ENCODE measurements at regions not wholly inside any gene's neighbourhood (a gene's known extent, or its start where the extent isn't known, plus 50 kb on each side); places are given as distances from the start of the nearest gene placed in this dataset.

- DNase-seq, result no peak
These were observed 124.4 kb downstream of the FBXO15 start for GRCh38 chr18:74023220-74023619.

GRCh38 chr18:74019864-74020263 is 127.8 kb downstream of the FBXO15 start:
- no peak for DNase-seq

DNA sequence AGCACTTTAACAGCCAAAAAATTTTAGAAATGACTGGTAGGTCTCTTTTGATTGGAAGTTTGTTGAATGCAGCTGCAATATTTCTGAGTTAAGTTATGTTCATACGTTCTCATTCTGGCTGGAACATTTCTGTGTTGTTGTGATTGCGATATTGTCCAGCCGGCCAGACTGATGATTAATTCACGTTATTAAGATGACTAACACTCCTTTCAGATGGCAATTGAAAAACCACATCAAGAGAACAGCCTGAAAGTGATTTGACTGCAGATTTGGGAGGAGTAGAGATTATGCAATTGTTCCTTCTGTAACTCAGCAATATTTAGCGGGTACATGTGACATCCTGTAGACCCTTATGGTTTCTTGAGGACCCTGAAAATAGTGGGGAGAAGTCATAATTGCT is 133.7 kb downstream of the FBXO15 start:
- peak; percentile 1 for DNase-seq

- DNase-seq, result no peak
These were observed 134.5 kb downstream of the FBXO15 start for GRCh38 chr18:74012954-74013630.

DNA sequence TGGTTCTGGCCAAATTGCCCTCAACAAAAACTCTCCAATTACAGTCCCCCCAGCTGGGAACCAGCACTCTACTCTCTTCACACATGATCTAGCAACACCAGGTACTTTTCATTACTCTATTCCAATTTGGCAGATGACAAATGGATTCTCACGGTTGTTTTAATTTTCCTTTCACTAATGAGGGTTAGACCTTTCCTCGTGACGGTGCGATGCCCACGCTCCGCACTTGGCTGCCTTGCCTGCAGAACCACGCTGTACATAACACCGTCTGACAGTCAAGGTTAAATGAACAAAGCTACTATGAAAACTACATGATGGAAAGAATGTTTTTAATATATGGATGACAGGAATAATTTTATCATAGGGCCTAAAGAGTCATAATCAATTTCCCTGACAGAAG is 141.5 kb downstream of the FBXO15 start:
- DNase-seq, result no peak

- DNase-seq, result no peak
These were observed 142.1 kb downstream of the FBXO15 start for GRCh38 chr18:74005320-74006109.

- no peak for DNase-seq
These were observed 155.2 kb downstream of the FBXO15 start for GRCh38 chr18:73992242-73993022.

GRCh38 chr18:73991570-73991969 is 156.1 kb downstream of the FBXO15 start:
- DNase-seq, result no peak

- DNase-seq, result peak; percentile 63
These were observed 157.4 kb downstream of the FBXO15 start for GRCh38 chr18:73990258-73990657.

DNA sequence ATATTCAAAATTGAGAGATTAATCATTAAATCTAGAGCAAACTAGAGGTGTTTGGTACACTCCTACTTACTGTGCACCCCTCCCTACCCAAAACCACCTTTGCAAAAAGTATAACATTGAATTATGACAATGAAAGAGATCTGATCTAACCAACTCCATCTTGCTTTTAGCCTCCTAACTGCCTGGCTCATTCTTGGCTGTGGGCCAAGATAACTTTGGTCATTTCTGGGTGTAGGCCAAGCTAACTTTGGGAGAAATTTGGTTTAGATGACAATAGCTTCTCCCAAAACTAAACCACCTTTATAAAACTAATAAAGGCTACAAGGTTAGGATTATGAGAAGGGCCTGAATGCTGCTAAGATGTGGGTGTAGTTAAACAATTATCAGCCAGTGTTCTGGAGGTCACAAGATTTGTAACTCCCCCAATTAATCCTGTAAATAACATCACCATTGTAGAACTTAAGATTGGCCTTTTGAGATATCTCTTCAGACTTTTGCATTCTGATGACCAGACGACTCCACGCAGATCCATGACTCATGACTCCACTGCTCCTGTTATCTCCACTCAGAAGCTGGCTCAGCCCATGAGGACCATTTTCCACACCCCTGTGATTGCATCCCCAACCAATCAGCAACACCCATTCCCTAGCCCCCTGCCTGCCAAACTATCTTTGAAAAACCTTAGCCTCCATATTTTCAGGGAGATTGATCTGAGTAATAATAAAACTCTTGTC is 160.2 kb downstream of the FBXO15 start:
- no peak for DNase-seq

DNA sequence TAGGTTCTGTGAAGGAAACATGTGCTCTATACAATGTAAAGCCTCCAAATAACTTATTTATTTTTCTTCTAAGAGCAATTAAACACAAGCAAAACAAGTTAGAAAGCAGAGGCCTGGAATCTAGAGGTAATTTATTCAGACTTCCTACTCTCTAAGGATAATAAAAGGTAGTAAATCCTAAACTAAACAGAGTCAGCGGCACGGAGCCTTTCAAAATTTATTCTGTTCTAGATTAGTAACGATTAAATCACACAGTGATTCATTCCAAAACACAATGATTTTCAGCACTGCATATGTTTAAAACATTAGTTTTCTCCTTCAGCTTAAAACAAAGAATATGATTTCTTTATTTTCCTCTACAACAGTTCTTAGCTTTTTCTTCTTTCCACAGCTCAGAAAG is 160.9 kb downstream of the FBXO15 start:
- DNase-seq, result no peak

- DNase-seq, result no peak
These were observed 161.6 kb downstream of the FBXO15 start for GRCh38 chr18:73985855-73986625.

GRCh38 chr18:73983970-73984369 is 163.7 kb downstream of the FBXO15 start:
- DNase-seq, result no peak

DNA sequence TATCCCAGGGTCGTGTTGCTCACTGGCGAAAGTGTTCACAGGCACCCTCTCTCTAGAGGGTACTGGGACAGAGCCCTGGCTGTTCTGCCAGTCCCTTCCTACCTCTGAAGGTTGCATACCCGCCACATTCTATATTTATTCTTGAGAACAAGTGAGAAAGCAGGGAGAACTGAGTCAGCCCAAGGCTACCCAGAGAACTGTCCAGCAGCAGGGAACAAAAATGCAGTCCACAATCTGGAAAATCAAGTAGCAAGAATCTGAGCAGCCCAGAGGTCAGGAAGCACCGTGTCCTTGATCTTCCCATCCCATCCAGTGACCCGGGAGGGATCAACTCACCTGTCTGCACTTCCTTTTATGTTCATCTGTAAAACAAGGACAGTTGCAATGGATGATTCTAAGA is 164.1 kb downstream of the FBXO15 start:
- DNase-seq, result no peak

DNA sequence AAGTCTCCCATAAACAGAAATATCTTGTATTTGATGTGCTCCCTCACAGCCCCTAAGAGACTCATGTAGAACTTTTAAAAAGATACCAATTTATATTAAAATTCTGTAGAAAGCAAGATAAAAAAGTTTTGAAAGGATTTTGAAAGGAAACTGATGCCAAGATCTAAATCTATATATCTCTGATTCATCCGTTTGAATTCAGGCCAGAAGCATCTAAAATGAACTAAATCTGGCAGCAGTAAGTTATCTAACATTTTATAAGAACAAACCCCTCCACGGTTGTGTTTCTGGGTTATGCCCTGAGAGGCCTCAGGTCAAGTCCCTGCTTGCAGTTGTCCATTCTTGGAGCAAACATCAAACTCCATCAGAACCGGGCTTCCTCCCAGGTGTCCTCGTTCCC is 165.8 kb downstream of the FBXO15 start:
- no peak for DNase-seq

GRCh38 chr18:73980289-73980979 is 167.2 kb downstream of the FBXO15 start:
- DNase-seq, result no peak

DNA sequence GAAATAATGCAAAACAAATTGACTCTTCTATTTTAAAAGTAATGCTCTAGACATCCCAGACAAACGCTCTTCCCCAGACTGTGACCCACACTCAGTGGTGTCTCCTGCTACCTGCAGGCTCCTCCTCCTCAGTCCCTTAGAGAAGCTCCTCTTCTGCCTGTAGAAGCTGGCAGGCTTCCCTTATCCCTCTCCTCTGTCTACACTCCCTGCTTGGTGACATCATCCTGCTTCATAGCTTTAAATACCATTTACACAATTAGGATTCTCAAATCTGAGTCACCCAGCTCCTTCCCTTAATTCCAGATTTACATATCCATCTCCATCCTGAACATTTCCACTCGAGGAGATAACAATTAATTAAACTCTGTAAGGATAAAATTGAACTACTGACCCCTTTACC is 167.9 kb downstream of the FBXO15 start:
- no peak for DNase-seq

DNA sequence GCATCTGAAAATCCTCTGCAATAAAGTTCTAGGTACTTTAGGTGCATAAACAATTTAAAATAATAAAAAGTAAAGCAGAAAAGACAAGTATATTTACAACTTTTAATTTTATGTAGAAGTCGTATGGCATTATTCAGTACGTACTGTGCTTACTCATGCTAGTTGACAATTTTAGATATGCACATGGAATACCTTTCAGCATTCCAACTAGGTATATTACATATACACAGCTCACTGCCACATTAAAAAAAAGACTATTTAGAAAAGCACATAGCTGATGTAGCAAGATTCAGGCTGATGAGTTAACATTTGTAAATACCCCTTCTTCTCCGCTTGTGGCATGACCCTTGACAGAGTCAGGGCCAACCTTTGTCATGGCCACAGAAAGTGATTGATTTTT is 171.2 kb downstream of the FBXO15 start:
- DNase-seq, result no peak

- DNase-seq, result no peak
These were observed 172.4 kb downstream of the FBXO15 start for GRCh38 chr18:73975266-73975665.

- DNase-seq, result no peak
These were observed 173.7 kb downstream of the FBXO15 start for GRCh38 chr18:73973972-73974371.

GRCh38 chr18:73966954-73967353 is 180.7 kb downstream of the FBXO15 start:
- no peak for DNase-seq

DNA sequence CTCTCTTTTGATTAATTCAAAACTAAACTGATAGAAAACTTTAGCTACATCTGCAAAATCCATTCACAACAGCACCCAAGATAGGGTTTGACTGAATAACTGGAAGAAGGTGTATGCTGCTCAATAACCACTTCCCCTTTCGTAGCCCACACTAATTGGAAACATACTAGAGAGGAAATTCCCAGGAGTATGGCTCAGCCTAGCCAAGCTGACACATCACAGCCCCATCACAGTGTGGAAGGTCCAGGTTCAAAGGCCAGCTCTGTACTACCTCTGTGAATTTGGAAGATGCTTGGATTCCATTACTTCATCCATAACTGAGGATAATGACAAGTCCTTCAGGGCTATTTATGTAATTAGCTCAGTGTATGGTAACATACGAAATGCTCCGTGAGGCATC is 185.4 kb downstream of the FBXO15 start:
- DNase-seq, result no peak

Measured in T1000 (cell line).